HFF-Myc (cell line): ENCODE measurements at regions not wholly inside any gene's neighbourhood (a gene's known extent, or its start where the extent isn't known, plus 50 kb on each side); places are given as distances from the start of the nearest gene placed in this dataset.

Experiments used
- DNase-seq: peaks from one replicate; pipeline ENCODE4 v3.0.0-alpha.2; 2011; ENCODE audit warnings: low read depth; ENCODE audit errors: extremely low read depth
- H3K4me3 ChIP-seq: replicated peaks from 2 replicates; pipeline ENCODE4 v1.5.1; 2011; ENCODE audit warnings: low read depth, mild to moderate bottlenecking, control low read depth, low read length
- CTCF ChIP-seq: IDR thresholded peaks from 2 replicates; pipeline ENCODE4 v1.5.1; 2012; ENCODE audit warnings: mild to moderate bottlenecking, low read depth, low read length, control low read depth; ENCODE audit errors: missing control alignments

- TF ChIP-seq CTCF: no peak
- H3K4me3 ChIP-seq: no peak overlapping the region
- DNase-seq: no peak
These were observed 253.9 kb downstream of the ZNF536 start for GRCh38 chr19:30625947-30626625.

GRCh38 chr19:30622276-30622675 lies 250.1 kb downstream of the ZNF536 start:
- H3K4me3 ChIP-seq: no peak overlapping the region
- DNase-seq: no peak
- TF ChIP-seq CTCF: no peak

GRCh38 chr19:30621326-30621920 lies 249.2 kb downstream of the ZNF536 start:
- TF ChIP-seq CTCF: no peak
- H3K4me3 ChIP-seq: no peak overlapping the region
- no peak for DNase-seq

GRCh38 chr19:30620354-30620753 lies 248.2 kb downstream of the ZNF536 start:
- no peak for DNase-seq
- no peak for TF ChIP-seq CTCF
- H3K4me3 ChIP-seq: no peak overlapping the region

- H3K4me3 ChIP-seq: no peak overlapping the region
- no peak for DNase-seq
- no peak for TF ChIP-seq CTCF
These were observed 237.6 kb downstream of the ZNF536 start for GRCh38 chr19:30609656-30610270.

- no peak for TF ChIP-seq CTCF
- no peak for DNase-seq
- H3K4me3 ChIP-seq: no peak overlapping the region
These were observed 236.3 kb downstream of the ZNF536 start for GRCh38 chr19:30608471-30608870.
